Epidermal melanocyte (primary cell): ENCODE measurements at regions not wholly inside any gene's neighbourhood (a gene's known extent, or its start where the extent isn't known, plus 50 kb on each side); places are given as distances from the start of the nearest gene placed in this dataset.
A peak's percentile ranks its signal among the peaks of the same experiment; 100 is the strongest.

Experiments used
- DNase-seq: peaks from one replicate; pipeline ENCODE4 v3.0.0; 2011; ENCODE audit warnings: low spot score; ENCODE audit not compliant: insufficient read length

- no peak for DNase-seq
These were observed 723.8 kb downstream of the UQCRFS1 start for GRCh38 chr19:28489126-28489660.

- DNase-seq: no peak
These were observed 725.0 kb downstream of the UQCRFS1 start for GRCh38 chr19:28487999-28488398.

GRCh38 chr19:28486926-28487325 is 726.0 kb downstream of the UQCRFS1 start:
- no peak for DNase-seq

DNA sequence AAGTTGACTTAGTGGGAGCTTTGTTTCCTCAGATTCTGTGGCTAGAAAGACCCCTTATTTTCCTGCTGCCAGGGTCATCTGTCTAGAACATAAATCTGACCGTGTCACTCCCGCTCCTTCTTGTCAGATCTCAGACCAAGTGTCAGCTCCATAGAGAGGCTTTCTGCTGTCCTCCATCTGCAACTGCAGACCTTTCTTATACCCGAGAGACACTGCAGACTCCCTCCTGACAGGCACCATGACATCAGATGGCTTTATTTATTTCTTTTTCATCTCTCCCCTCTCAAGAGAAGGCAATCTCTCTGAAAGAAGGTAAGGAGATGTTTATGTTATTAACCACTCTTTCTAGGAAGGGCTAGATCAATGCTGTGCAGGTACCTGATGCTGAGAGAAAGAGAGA is 726.5 kb downstream of the UQCRFS1 start:
- DNase-seq: no peak

GRCh38 chr19:28485292-28485691 is 727.7 kb downstream of the UQCRFS1 start:
- no peak for DNase-seq

GRCh38 chr19:28483197-28483596 is 729.8 kb downstream of the UQCRFS1 start:
- DNase-seq: no peak

GRCh38 chr19:28482221-28482620 is 730.7 kb downstream of the UQCRFS1 start:
- no peak for DNase-seq

GRCh38 chr19:28481674-28482073 is 731.3 kb downstream of the UQCRFS1 start:
- DNase-seq: no peak

DNA sequence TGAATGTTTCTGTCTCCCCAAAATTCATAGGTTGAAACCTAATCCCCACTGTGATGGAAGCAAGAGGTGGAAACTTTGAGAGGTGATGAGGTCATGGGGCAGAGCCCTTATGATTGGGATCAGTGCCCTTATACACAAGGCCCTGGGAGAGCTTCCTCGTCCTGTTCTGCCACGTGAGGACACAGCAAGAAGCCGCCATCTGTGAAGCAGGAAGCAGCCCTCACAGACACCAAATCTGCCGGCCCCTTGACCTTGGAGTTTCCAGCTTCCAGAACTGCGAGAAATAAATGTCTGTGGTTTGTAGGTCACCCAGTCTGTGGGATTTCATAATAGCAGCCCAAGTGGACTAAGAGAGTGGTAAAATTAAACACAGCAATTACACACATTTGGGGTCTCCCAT is 737.4 kb downstream of the UQCRFS1 start:
- no peak for DNase-seq

DNA sequence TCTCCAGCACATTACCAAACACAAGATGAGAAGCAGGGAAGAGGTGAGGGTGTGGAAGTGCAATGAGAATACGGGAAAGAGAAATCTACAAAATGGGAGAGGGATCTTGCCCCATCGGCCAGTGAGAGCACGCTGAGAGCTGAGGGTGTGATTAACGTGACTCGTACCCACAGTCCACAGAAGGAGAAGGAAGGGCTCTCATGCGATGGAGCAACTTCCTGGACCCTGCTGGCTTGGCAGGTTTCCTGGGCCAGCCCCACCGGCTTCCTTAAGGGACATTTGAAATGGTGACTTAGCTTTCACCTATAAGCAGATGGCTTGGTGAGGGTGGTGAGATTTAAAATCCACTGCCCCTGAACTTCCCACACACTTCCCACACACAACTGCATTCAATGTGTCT is 740.1 kb downstream of the UQCRFS1 start:
- DNase-seq: no peak

- no peak for DNase-seq
These were observed 741.0 kb downstream of the UQCRFS1 start for GRCh38 chr19:28471731-28472510.

DNA sequence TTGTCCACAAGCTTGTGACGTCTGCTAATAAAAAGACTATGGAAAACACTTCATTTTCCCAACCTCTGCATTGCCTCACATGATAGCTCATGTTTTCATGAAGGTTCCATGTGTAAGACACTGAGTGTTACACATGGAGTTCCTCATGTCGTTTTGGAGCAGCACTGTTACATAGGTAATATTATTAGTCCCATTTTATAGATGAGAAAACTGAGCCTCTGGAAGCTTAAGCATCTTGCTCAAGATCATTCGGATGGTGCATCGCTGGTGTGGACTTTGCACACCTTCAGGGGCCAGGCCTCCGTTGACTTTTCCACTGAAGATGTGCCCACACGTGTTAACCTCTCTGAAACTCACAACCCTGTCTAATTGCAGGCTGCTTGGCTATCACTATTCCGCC is 743.4 kb downstream of the UQCRFS1 start:
- DNase-seq: no peak

GRCh38 chr19:28468701-28469459 is 744.1 kb downstream of the UQCRFS1 start:
- DNase-seq: peak; percentile 42

GRCh38 chr19:28466107-28467045 is 746.6 kb downstream of the UQCRFS1 start:
- DNase-seq: no peak

GRCh38 chr19:28465371-28466086 is 747.4 kb downstream of the UQCRFS1 start:
- no peak for DNase-seq

DNA sequence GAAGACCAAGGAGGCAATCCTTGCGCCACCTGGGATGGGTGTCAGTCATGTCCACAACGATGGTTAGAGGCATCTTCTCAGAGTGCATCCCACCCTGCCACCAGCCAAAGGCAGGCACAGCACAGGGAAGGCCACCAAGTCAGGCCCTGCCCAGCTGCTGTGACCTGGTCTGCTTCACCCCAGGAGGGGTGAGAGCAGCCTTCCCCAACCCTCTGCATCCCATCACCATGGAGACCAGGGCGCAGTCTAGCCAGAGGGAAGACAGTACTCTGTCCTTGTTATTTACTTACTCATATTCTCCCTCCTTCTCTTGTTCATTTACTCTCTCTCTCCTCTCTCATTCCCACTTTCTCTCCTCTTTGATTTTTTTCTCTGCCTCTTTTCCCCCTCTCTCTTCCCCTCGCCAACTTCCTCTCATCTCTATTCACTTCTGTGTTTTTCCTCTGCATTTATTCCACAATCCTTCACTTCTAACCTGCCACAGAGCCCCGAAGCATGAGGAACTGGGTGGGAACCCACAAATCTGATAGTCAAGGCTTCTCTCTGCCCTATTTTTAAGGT is 749.4 kb downstream of the UQCRFS1 start:
- no peak for DNase-seq

- no peak for DNase-seq
These were observed 755.3 kb downstream of the UQCRFS1 start for GRCh38 chr19:28457620-28458019.

DNA sequence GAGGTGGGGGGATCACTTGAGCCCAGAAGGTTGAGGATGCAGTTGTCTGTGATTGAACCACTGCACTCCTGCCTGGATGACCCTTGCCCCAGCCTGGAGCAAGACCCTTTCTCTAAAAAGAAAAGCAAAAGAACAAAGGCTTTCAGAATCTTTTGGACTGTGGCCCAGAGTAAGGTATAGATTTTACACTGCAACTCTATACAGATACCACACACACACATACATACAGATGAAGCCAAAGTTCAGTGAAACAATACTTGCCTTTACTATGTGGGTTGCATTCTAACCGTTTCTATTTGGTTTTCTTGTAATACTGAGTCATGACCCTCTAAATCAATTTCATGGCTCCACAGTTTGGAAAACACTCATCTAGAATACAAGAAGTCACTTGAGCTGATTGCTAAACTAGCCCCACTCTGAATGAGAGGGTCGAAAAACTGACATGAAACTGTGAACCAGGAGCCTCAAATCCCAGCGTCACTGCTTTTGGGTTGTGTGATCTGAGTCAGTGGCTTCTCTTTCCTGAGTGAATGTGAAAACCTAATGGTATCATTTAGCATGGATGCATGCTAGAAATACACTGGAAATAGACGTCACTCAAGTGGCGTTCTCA is 756.1 kb downstream of the UQCRFS1 start:
- DNase-seq: no peak

- no peak for DNase-seq
These were observed 756.7 kb downstream of the UQCRFS1 start for GRCh38 chr19:28456252-28456651.

DNA sequence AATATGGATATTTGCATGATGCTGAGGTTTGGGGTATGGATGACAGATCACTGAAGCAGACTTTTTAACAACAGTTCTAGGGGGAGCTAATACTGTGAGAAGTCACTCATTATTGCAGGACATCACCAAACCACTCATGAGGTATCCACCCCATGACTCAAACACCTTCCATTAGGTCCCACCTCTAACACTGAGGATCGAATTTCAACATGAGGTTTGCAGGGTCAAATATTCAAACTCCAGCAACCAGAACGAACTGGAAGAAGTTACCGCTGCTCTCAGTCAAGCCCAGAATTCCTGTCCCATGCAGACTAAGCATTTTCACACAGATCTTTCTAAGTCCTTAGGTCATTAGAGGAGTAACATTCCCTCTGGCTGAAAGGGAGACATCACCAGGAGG is 758.9 kb downstream of the UQCRFS1 start:
- no peak for DNase-seq
